Astrocyte (in vitro differentiated cells and primary cell): ENCODE measurements at regions not wholly inside any gene's neighbourhood (a gene's known extent, or its start where the extent isn't known, plus 50 kb on each side); places are given as distances from the start of the nearest gene placed in this dataset.

Source experiments
- CTCF ChIP-seq: IDR thresholded peaks from 2 replicates; pipeline ENCODE4 v1.5.1; 2011; ENCODE audit warnings: low read depth, mild to moderate bottlenecking, inconsistent platforms, low read length, moderate library complexity; ENCODE audit not compliant: insufficient read depth
- EZH2 ChIP-seq: IDR thresholded peaks from 2 replicates; pipeline ENCODE4 v1.6.1; 2012; ENCODE audit warnings: mild to moderate bottlenecking, low read length, inconsistent platforms; ENCODE audit not compliant: insufficient read depth

GRCh38 chr20:48015943-48016723 lies 230.9 kb upstream of the SULF2 start:
- TF ChIP-seq CTCF = no peak
- TF ChIP-seq EZH2 = no peak
